Liver (tissue), 7 donors: ENCODE measurements at regions not wholly inside any gene's neighbourhood (a gene's known extent, or its start where the extent isn't known, plus 50 kb on each side); places are given as distances from the start of the nearest gene placed in this dataset.

Experiments
- DNase-seq: peaks from one replicate; pipeline ENCODE4 v3.0.0-alpha.2; 2017; ENCODE audit warnings: low spot score
- H3K27ac ChIP-seq, 2 donors: one replicate each; pipeline ENCODE4 v1.7.0; 2013; ENCODE audit warnings: inconsistent platforms in 2 of 2, low read length in 2 of 2, control low read depth in 1 of 2, low read depth in 1 of 2, mild to moderate bottlenecking in 1 of 2
- H3K27me3 ChIP-seq, 4 donors: one replicate each; pipeline versions ENCODE4 v1.6.1 to v1.7.0; 2013; ENCODE audit warnings: low read length in 3 of 4, inconsistent platforms in 1 of 4, mild to moderate bottlenecking in 1 of 4, moderate library complexity in 1 of 4; ENCODE audit not compliant: control insufficient read depth in 4 of 4, insufficient read depth in 4 of 4
- H3K36me3 ChIP-seq, 4 donors: one replicate each; pipeline versions ENCODE4 v1.6.1 to v1.7.0; 2013; ENCODE audit warnings: low read length in 3 of 4, mild to moderate bottlenecking in 3 of 4, low read depth in 1 of 4, moderate library complexity in 1 of 4; ENCODE audit not compliant: control insufficient read depth in 4 of 4, insufficient read depth in 3 of 4
- H3K4me1 ChIP-seq, 4 donors: one replicate each; pipeline versions ENCODE4 v1.6.1 to v1.7.0; 2013; ENCODE audit warnings: low read length in 3 of 4, mild to moderate bottlenecking in 3 of 4, moderate library complexity in 1 of 4; ENCODE audit not compliant: control insufficient read depth in 4 of 4, insufficient read depth in 4 of 4
- H3K4me3 ChIP-seq, 3 donors: one replicate each; pipeline versions ENCODE4 v1.6.1 to v1.7.0; 2013; ENCODE audit warnings: low read length in 3 of 3, control low read depth in 1 of 3, low read depth in 1 of 3, mild to moderate bottlenecking in 1 of 3
- H3K9ac ChIP-seq, 2 donors: one replicate each; pipeline ENCODE4 v1.7.0; 2013; ENCODE audit warnings: low read length in 2 of 2, mild to moderate bottlenecking in 2 of 2, moderate library complexity in 2 of 2, control low read depth in 1 of 2, low read depth in 1 of 2
- H3K9me3 ChIP-seq, 4 donors: one replicate each; pipeline versions ENCODE4 v1.6.1 to v1.7.0; 2013; ENCODE audit warnings: low read length in 3 of 4; ENCODE audit not compliant: control insufficient read depth in 4 of 4
- EGR1 ChIP-seq, 2 donors: IDR thresholded peaks; 2 replicates each; pipeline ENCODE4 v1.6.1; 2016 to 2018; ENCODE audit warnings: antibody characterized with exemption in 2 of 2, low read depth in 2 of 2
- GABPA ChIP-seq, 2 donors: IDR thresholded peaks in 1 of 2; conservative IDR thresholded peaks in 1 of 2; 2 replicates each; pipeline ENCODE4 v1.6.1; 2016; ENCODE audit warnings: antibody characterized with exemption in 2 of 2, mild to moderate bottlenecking in 1 of 2, moderate library complexity in 1 of 2
- HNF4A ChIP-seq, 2 donors: conservative IDR thresholded peaks; 2 replicates each; pipeline ENCODE4 v1.6.1; 2016; ENCODE audit warnings: antibody characterized with exemption in 2 of 2, mild to moderate bottlenecking in 2 of 2
- JUND ChIP-seq, 2 donors: IDR thresholded peaks; 2 replicates each; pipeline ENCODE4 v1.6.1; 2016; ENCODE audit warnings: antibody characterized with exemption in 2 of 2
- NR2F2 ChIP-seq: IDR thresholded peaks from 2 replicates; pipeline ENCODE4 v1.6.1; 2016; ENCODE audit warnings: antibody characterized with exemption
- RXRA ChIP-seq, 2 donors: IDR thresholded peaks; 2 replicates each; pipeline ENCODE4 v1.6.1; 2017 to 2018; ENCODE audit warnings: antibody characterized with exemption in 2 of 2, mild to moderate bottlenecking in 1 of 2
- TAF1 ChIP-seq: conservative IDR thresholded peaks from 2 replicates; pipeline ENCODE4 v1.6.1; 2016; ENCODE audit warnings: antibody characterized with exemption, mild to moderate bottlenecking
- YY1 ChIP-seq: IDR thresholded peaks from 2 replicates; pipeline ENCODE4 v1.6.1; 2016; ENCODE audit warnings: antibody characterized with exemption, mild to moderate bottlenecking
- WGBS: extraction: QIAGEN DNeasy Blood & Tissue Kit; methylation state at CpG from one replicate; pipeline ENCODE4 v1.1.7; 2013; 5-methylcytosine and 5-hydroxymethylcytosine counted together
- TF ChIP-seq, protein P1 (sequence below): IDR thresholded peaks from 2 replicates; pipeline ENCODE4 v1.6.1; 2016; ENCODE audit warnings: antibody characterized with exemption
- TF ChIP-seq, protein P2 (sequence below): IDR thresholded peaks from 2 replicates; pipeline ENCODE4 v1.6.1; 2016; ENCODE audit warnings: antibody characterized with exemption
- TF ChIP-seq, protein P3 (sequence below): IDR thresholded peaks from 2 replicates; pipeline ENCODE4 v1.6.1; 2016; ENCODE audit warnings: antibody characterized with exemption
- TF ChIP-seq, protein P4 (sequence below): IDR thresholded peaks from 2 replicates; pipeline ENCODE4 v1.6.1; 2016; ENCODE audit warnings: antibody characterized with exemption, mild to moderate bottlenecking
- donor health status: healthy.
- donor health status: healthy.
- donor health status: healthy.
- donor health status: healthy.

DNA sequence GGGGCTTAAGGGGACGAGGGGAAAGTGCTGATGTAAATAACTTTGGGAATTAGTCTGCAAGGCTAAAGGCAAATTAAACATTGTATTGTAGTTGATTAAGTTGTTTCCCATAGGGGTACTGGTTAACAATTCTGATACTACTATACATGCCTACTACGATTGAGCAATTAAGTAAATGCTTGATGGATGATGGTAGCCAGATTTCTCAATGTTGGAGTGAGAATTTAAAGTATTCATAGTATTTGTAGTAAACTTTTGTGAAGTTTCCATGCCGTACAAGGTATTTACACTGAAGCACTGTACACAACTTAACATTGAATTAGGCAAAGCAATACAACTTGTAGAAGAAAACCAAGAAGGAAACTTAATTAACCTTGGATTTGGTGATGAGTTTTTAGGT, 852.3 kb downstream of the QKI start:
- DNase-seq: no peak
- Histone ChIP-seq H3K9me3 (no peaks in the 10 kb centered on the region), H3K4me3 (no peak overlapping the region), H3K9ac (no peak overlapping the region), H3K27ac (no peak overlapping the region), H3K4me1 (no peaks in the 10 kb centered on the region), H3K36me3 (no peaks in the 10 kb centered on the region), H3K27me3 (peaks cover 0 to 3% (median 0%) of the 10 kb centered on the region in 4 donors)
- TF ChIP-seq EGR1 (IDR thresholded peaks at IDR 0.05; ENCODE audit: low read depth in 2 of 2) (no peak), RXRA (IDR thresholded peaks at IDR 0.05) (no peak), GABPA (IDR thresholded peaks at IDR 0.05 in 1 of 2, conservative IDR thresholded peaks at IDR 0.05 in 1 of 2) (no peak), JUND (IDR thresholded peaks at IDR 0.05) (no peak), HNF4A (conservative IDR thresholded peaks at IDR 0.05) (no peak), NR2F2 (no peak)
- TF ChIP-seq, protein P1, sequence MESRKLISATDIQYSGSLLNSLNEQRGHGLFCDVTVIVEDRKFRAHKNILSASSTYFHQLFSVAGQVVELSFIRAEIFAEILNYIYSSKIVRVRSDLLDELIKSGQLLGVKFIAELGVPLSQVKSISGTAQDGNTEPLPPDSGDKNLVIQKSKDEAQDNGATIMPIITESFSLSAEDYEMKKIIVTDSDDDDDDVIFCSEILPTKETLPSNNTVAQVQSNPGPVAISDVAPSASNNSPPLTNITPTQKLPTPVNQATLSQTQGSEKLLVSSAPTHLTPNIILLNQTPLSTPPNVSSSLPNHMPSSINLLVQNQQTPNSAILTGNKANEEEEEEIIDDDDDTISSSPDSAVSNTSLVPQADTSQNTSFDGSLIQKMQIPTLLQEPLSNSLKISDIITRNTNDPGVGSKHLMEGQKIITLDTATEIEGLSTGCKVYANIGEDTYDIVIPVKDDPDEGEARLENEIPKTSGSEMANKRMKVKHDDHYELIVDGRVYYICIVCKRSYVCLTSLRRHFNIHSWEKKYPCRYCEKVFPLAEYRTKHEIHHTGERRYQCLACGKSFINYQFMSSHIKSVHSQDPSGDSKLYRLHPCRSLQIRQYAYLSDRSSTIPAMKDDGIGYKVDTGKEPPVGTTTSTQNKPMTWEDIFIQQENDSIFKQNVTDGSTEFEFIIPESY: no peak
- TF ChIP-seq, protein P2, sequence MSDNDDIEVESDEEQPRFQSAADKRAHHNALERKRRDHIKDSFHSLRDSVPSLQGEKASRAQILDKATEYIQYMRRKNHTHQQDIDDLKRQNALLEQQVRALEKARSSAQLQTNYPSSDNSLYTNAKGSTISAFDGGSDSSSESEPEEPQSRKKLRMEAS: no peak
- TF ChIP-seq, protein P3, sequence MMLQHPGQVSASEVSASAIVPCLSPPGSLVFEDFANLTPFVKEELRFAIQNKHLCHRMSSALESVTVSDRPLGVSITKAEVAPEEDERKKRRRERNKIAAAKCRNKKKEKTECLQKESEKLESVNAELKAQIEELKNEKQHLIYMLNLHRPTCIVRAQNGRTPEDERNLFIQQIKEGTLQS: no peak
- TF ChIP-seq, protein P4, sequence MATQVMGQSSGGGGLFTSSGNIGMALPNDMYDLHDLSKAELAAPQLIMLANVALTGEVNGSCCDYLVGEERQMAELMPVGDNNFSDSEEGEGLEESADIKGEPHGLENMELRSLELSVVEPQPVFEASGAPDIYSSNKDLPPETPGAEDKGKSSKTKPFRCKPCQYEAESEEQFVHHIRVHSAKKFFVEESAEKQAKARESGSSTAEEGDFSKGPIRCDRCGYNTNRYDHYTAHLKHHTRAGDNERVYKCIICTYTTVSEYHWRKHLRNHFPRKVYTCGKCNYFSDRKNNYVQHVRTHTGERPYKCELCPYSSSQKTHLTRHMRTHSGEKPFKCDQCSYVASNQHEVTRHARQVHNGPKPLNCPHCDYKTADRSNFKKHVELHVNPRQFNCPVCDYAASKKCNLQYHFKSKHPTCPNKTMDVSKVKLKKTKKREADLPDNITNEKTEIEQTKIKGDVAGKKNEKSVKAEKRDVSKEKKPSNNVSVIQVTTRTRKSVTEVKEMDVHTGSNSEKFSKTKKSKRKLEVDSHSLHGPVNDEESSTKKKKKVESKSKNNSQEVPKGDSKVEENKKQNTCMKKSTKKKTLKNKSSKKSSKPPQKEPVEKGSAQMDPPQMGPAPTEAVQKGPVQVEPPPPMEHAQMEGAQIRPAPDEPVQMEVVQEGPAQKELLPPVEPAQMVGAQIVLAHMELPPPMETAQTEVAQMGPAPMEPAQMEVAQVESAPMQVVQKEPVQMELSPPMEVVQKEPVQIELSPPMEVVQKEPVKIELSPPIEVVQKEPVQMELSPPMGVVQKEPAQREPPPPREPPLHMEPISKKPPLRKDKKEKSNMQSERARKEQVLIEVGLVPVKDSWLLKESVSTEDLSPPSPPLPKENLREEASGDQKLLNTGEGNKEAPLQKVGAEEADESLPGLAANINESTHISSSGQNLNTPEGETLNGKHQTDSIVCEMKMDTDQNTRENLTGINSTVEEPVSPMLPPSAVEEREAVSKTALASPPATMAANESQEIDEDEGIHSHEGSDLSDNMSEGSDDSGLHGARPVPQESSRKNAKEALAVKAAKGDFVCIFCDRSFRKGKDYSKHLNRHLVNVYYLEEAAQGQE: no peak
- WGBS: 57% methylated on average over 3 of the region's 3 CpGs

DNA sequence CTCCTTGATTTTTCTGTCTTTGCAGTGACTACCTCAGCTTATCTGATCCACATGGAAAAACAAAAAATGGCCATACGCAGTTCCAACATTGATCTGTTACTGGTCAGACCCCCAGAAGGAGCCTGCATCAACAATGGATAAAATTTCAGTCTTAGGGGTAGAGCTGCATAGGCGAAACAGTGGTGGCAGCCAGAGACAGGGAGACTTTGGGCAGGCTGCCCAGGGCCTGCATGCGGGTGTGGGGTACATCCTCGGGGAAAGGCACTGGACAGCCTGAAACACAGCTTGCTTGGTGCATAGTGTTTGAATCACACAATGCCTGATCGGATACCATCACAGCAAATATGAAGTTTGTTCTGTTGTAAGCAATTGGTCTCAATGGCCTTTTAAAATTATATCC, 847.8 kb downstream of the QKI start:
- TF ChIP-seq YY1 (no peak), JUND (IDR thresholded peaks at IDR 0.05) (no peak), TAF1 (no peak)
- TF ChIP-seq, protein P2: no peak
- TF ChIP-seq, protein P3: no peak
- no peaks in the 10 kb centered on the region for H3K36me3 ChIP-seq
- peaks cover 0 to 3% (median 0%) of the 10 kb centered on the region in 4 donors for H3K27me3 ChIP-seq
- no peak overlapping the region for H3K27ac ChIP-seq
- H3K4me3 ChIP-seq: no peak overlapping the region
- no peaks in the 10 kb centered on the region for H3K4me1 ChIP-seq
- H3K9me3 ChIP-seq: no peaks in the 10 kb centered on the region
- DNase-seq: no peak
- 74% methylated on average over 5 of the region's 5 CpGs for WGBS
- H3K9ac ChIP-seq: no peak overlapping the region
